NCI-H2107 treated with DMSO at 0.1 percent for 48 hours (cell line): ENCODE measurements at regions not wholly inside any gene's neighbourhood (a gene's known extent, or its start where the extent isn't known, plus 50 kb on each side); places are given as distances from the start of the nearest gene placed in this dataset.
"Not testable (repeated sequence)": the region's sequence is repeated elsewhere in the genome, so short reads cannot be mapped to it uniquely, and the experiment has no call there.

Experiments used
- DNase-seq: peaks from one replicate; lab custom pipeline; 2025; ENCODE audit not compliant: unreplicated experiment; lab: John Stamatoyannopoulos, UW

DNA sequence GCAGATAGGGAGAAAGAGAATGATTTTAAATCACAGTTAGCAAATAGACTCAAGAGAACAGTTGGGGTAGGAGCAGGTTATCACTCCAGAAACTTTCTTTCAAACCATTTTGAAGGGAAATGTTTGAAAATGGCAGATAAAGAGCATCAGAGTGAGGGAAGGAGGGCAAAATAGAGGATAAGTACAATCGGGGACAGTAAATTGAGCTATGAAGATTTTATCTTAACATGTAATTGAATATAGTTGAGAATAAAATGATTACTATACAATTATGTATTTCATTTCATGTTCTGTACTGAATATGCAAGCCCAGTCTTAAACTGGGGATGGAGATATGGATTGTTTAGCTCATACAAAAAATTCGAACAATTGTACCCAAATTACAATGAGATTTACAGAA, 54.0 kb downstream of the MAP10 start:
- no peak for DNase-seq

DNA sequence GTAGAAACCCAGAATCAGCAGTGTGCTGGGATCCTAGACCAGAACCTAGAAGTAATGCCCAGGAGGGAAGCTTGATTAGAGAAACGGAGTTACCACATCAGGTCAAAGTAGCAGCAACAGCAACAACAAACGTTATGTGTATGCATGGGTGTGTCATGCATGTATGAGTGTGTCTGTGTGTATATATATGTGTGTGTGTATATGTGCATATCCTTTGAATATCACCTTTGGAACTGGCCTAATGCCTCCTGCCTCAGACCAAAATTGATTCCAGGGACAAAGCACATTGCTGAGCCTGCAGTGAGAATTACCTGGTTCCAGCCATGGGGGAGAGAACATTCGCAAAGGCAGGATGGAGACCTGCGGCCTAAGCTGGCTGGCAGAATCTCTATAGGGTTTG, 55.9 kb downstream of the MAP10 start:
- DNase-seq = no peak

DNA sequence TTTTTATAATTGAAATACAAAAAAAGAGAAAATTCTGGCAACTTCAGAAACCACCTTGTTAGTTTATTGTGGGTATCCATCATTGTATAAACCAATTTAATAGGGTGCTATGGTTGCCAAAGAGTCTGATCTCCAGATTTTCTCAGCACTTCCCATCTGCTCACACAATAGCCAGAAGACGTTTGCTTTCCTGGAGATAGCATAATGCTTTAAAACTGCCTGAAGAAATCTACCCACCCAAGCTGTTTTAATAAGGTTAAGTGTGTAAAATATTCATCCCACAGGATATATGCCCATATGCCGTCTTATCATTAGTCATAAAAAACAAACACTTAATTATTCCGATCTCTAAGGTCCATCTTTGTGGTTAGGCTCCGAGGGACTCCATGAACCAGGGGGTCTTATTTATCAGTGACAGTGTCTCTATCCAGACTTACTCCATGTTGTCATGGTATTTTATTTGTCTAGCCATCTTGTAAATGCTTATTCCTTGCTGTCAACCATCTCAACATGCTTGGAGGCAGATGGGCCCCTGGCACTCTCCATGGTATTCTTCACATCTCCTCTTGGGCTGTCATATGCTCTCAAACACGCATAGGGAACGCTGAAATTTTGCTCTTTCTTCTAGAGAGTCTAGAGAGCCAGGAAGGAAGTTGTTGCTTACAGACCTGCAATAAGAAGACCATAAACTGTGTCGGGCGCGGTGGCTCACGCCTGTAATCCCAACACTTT, 58.5 kb downstream of the MAP10 start:
- no peak for DNase-seq

GRCh38 chr1:232865102-232865931, 60.1 kb downstream of the MAP10 start:
- DNase-seq = no peak

GRCh38 chr1:232868793-232869491, 63.7 kb downstream of the MAP10 start:
- DNase-seq = no peak

GRCh38 chr1:232871291-232871969, 66.2 kb downstream of the MAP10 start:
- DNase-seq = not testable (repeated sequence)

DNA sequence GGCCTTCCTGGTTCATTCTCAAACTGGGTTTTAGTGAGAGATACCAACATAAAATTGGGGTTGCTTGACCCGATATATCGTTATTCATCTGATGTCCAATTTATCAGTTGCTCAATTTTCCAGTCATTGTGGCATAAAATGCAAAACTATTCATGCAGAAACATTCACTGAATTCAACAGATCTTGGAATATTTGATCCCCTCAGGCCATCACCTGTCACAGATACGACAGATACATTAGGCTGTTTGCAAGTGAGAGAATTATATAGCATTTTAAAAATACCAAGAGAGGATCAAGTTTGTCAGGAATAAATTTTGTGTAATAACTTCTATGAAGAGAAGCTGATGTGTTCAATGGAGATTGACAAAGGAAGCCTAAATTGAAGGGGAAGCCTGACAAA, 67.1 kb downstream of the MAP10 start:
- DNase-seq = no peak

DNA sequence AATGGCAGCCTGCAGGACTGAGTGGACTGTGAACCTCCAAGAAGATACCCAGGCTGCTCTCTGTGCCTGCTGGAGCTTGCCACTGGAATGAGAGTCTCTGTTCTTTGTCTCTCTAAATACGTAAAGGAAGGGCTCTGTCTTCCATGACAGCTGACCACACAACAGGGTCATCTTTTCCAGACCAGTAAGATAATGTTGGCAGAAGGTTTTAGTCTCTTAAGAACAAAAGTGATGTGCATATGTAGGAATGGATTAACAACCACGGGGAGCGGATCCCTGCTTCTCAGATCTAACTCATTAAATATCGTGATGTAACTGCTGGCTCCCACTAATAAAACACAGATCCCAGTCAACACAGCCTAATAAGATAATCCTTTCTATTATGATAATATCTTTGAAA, 67.5 kb downstream of the MAP10 start:
- DNase-seq = no peak

DNA sequence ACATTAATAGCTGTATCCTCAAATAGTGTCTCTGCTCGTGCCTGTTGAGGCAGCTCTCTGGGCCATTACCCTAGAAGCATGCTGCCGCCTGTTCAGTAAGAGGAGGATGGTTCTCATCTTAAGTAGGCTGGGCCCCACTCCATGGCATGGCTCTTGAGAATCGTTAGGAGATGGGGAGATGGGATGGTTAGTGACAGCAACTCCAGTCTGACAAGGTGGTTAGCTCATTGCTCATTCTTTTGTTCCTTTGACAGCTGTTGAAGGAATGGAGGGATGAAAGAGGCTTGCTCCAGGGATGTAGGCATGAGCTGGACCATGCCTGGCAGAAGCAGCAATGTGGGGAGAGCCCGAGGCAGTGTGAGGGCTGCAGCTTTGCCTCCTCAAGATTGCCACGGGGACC, 68.2 kb downstream of the MAP10 start:
- no peak for DNase-seq

DNA sequence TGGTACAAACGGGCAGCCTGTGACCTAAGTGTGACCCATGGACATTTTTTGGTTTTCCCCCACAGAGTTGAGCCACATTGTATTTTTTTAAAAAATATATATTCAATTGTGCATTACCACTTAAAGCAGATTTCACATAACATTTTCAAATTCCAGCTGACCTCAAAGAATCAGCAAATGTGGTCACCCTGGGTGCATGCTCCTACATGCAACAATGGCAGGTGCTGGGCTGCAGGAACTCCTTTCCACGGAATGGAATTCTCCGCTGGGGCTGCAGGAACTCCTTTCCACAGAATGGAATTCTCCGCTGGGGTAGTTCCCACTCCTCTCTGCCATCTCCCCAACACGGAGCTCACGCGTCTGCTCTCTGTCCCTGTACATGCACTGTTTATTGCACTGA, 68.7 kb downstream of the MAP10 start:
- DNase-seq = no peak

GRCh38 chr1:232875536-232875935, 70.3 kb downstream of the MAP10 start:
- no peak for DNase-seq

- no peak for DNase-seq
Measured at GRCh38 chr1:232876506-232877364, 71.5 kb downstream of the MAP10 start.

DNA sequence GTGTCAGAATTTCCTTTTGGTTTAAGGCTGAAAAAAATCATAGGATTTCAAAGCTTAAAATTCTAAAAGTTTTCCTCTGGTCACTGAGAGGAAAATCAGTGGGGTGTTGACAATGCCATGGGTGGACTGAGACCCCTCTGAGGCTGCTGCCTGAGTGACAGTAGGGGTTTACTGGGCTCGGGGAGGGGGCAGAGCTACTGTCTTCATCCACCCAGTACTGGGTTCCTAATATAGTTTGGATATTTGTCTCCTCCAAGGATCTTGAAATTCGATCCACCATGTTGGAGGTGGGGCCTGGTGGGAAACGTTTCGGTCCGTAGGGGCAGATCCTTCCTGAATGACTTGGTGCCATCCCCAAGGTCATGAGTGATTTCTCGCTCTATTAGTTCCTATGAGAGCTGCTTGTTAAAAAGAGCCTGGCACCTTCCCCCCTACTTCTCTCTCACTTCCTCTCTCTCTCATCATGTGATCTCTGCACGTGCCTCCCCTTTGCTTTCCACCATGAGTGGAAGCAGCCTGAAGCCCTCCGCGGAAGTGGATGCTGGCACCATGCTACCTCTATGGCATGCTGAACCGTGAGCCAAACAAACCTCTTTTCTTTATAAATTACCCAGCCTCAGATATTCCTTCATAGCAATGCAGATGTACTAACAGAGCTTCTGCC, 72.3 kb downstream of the MAP10 start:
- DNase-seq = no peak

GRCh38 chr1:232878086-232878485, 72.3 kb upstream of the NTPCR start:
- DNase-seq = no peak

DNA sequence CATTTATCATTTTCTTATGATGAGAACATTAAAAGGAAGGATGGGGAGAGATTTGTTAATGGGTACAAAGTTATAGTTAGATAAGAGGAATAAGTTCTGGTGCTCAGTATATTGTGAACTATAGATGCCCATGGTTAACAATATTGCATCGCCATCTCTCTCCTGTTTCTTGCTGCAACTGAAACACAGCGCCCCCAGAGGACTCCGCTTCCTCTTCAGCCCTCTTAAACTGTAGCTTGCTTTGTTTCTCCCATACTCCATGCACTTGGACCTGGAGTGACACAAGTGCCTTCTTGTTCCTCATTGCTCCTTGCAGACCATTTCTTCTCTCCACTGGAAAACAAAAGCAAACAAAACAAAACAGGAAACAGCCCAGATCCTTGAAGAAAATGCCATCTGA, 70.1 kb upstream of the NTPCR start:
- DNase-seq = peak; percentile 7

- no peak for DNase-seq
Measured at GRCh38 chr1:232883992-232884661, 66.3 kb upstream of the NTPCR start.

DNA sequence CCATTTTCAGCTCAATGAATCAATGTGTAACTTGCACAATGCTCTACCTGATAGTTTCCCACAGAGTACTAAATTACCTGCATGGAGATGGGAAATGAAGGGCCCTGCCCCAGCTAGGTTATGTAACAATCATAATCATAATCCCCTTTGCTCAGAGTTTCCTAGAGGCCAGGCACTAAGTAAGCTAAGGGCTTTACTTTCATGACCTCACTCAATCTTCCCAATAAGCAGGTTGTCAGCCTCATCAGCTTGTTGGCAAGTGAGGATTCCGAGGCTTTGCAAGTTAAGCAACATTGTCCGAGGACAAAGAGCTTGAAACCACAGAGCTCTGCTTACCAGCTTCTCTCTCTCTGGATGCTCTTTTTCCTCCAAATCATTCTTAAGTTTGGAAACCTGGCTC, 64.1 kb upstream of the NTPCR start:
- no peak for DNase-seq

DNA sequence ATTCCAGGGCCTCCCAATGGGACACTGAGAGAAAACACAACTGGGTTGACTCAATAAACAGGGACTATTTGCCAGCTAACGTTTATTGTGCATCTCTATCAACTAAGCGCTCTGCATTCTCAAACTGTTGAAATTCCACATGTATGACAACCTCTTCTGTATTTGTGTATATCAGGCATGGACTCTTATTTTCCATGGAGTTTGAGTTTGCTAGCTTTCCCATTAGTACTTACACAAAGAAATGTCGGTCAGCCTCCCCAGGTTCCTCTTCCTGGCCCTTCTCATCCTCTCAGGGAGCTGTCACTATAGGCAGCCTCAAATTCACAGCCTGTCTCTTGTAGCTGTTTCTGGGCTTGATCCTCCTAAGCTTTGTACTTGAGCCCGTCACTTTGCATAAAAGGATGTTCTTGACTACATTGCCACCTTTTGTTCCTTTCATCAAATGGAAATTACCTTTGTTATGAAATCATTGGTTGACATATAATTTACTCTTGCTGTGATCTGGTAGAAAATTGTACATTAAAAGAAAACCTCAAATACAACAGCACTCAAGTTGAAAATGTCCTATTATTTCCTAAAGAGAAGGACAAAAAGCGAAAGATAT, 60.0 kb upstream of the NTPCR start:
- DNase-seq = no peak

DNA sequence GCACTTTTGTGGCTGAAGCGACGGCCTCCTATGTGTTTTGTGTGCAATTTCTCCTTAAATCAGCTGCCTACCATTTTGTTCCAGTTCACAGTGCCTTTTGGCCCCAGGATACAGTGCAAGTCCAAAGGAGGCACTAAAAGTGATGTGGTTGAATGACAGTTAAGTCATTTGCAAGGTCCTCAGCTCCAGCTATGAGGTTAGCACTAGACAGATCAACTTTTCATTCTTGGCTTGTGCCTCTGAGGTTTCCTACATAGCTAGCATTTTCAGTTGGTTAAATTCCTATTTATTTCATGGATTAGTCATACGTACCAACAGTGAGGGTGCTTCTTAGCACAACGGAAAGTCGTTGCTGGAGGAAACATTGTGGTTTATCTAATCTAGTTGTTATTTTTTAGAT, 59.3 kb upstream of the NTPCR start:
- no peak for DNase-seq
